ENCODE measurements at regions not wholly inside any gene's neighbourhood (a gene's known extent, or its start where the extent isn't known, plus 50 kb on each side); places are given as distances from the start of the nearest gene placed in this dataset.

DNA sequence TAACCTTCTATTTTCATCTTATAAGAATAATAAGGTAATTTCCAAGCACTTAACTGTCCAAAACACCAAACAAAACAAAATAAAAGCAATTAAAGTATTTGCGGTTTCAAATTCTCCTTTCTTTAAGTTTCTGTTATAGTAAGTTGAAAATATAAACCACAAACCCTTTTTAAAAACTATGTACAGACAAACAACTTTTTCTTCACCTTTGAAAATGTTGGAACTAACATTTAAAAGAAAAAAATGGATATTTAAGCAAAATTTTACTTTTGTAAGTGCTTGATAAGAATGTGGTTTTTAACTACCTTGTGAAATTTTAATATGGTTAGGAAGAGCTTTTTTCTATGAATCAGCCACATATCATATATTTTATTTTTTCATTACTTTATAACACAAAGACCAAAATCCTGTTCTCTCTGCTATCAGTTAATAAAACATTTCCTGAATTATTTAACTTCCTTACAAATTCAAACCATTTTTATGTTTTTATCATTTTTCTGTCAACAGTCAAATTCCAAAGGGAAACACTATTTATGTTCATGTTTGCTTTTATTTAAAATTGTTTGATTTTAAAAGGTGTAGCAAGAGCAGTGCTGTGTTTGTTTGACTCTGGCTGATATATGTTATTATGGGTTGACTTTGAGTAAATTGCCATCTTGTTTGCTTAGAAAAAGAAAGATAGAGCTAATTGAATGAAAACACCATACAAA lies 554.1 kb upstream of the KLHL1 start:
- no peak for DNase-seq (ENCODE audit: low read depth in 3 of 3)

- DNase-seq (ENCODE audit: low read depth in 3 of 3), result no peak
Observed at GRCh38 chr13:70644052-70644451, 535.8 kb upstream of the KLHL1 start.

DNA sequence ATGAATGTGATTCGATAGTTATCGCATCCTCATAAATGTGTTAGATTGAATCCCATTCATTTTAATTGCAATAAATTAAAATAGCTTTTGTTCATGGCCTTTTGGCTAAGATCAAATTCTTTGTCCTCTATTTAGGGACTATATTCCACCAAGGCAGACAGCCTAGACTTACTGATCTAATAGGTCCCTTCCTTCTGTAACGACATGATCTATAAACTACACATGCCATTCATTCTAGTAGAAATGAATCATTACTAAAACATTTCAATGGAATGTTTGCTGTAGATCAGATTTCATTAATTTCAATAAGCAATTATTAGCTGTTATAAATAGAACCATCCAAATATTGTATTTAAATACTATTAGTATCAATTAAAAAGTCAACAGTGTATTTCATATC lies 526.6 kb upstream of the KLHL1 start:
- no peak for DNase-seq (ENCODE audit: low read depth in 3 of 3)

GRCh38 chr13:70630247-70630646 lies 522.0 kb upstream of the KLHL1 start:
- no peak for DNase-seq (ENCODE audit: low read depth in 3 of 3)

GRCh38 chr13:70623239-70623638 lies 515.0 kb upstream of the KLHL1 start:
- DNase-seq (ENCODE audit: low read depth in 3 of 3), result no peak

DNA sequence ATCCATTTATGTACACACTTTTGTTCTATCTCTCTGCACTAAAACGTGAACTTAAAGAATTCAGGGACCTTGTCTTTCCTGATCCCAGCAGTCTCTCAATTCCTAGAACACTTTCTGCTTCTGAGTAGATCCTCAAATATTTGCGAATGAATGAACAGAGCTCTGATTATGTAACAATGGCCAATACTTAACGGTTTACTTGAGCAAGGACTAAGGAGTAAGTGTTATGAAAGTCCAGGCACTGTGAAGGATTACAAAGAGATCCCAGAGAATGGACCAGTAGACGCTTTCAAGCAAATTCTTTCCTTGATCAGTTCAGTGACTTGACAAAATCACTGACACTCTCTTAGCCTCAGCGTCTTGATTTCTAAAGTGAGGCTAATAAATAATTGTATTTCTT lies 514.5 kb upstream of the KLHL1 start:
- no peak for DNase-seq (ENCODE audit: low read depth in 3 of 3)

- no peak for DNase-seq (ENCODE audit: low read depth in 3 of 3)
Observed at GRCh38 chr13:70619936-70620335, 511.7 kb upstream of the KLHL1 start.

DNA sequence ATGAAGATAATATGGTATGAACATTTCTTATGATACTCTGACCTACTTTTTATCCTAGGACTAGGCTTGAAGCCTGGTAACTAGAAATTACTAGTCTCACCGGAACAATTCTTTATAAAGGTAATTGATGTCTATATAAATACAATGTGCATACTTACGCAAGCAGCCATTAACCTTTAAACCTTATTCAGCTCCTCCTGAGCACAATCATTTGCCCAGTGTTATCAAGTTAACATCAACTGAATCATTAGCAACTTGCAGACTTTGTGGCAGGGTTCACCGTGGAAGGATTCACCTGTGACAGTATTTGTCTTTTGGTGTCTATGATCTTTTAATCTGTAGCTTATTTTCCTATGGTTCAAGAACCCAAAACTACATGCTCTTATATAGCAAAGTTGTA lies 508.6 kb upstream of the KLHL1 start:
- no peak for DNase-seq (ENCODE audit: low read depth in 3 of 3)

DNA sequence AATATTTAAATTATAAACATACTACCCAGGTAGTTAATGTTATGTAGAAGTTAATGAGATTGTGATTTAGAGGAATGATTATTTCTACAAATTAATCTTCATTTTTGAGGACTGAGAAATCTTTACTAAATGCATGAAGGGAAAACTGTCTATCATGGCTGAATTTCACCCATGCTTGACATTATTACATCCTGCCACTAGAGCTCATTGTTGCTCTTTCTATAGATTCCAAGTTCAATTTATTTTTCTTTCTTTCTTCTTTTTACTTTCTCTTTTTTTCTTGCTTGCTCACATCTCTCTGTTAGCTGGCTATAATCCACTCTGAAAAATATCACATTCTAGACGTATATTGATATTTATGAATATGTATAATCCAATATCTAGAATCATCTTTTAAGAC lies 505.0 kb upstream of the KLHL1 start:
- DNase-seq (ENCODE audit: low read depth in 3 of 3), result no peak

GRCh38 chr13:70612881-70613280 lies 504.6 kb upstream of the KLHL1 start:
- no peak for DNase-seq (ENCODE audit: low read depth in 3 of 3)

GRCh38 chr13:70604448-70604847 lies 496.2 kb upstream of the KLHL1 start:
- no peak for DNase-seq (ENCODE audit: low read depth in 3 of 3)

- no peak for DNase-seq (ENCODE audit: low read depth in 3 of 3)
Observed at GRCh38 chr13:70593716-70594115, 485.5 kb upstream of the KLHL1 start.

GRCh38 chr13:70585109-70585508 lies 476.9 kb upstream of the KLHL1 start:
- DNase-seq (ENCODE audit: low read depth in 3 of 3), result no peak

GRCh38 chr13:70580825-70581224 lies 472.6 kb upstream of the KLHL1 start:
- DNase-seq (ENCODE audit: low read depth in 3 of 3), result no peak

DNA sequence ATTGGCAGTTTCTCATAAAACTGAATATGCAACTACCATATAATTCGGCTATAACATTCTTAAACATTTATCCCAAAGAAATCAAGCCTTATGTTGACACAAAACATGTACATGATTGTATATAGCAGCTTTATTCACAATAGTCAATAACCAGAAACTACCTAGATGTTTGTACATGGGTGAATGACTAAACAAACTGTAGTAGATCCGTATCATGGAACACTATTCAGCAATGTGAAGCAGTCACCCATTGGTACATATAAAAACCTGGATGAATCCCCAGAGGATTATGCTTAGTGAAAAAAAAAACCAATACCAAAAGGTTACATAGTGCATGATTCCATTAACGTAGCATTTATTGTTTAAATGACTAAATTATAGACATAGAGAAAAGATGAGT lies 471.7 kb upstream of the KLHL1 start:
- DNase-seq (ENCODE audit: low read depth in 3 of 3), result no peak

GRCh38 chr13:70571221-70571620 lies 463.0 kb upstream of the KLHL1 start:
- no peak for DNase-seq (ENCODE audit: low read depth in 3 of 3)

DNA sequence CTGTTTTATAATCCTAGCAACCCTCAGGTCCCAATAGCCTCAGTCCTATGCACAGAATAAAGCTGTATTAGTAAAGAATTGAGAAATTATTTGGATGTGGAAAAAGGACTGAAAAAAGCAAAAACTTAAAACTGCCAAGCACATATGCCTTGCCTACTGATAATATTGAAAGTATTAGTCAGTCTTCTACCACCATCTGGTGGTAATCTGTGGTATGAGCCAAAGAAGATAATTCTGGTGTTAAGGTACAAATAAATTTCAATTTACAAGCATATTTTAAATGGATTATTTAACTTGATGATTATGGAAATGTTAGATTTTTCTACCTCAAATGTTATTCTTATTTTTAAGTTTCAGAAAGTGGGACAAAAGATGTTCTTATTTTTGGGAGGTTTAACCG lies 460.3 kb upstream of the KLHL1 start:
- DNase-seq (ENCODE audit: low read depth in 3 of 3), result no peak

DNA sequence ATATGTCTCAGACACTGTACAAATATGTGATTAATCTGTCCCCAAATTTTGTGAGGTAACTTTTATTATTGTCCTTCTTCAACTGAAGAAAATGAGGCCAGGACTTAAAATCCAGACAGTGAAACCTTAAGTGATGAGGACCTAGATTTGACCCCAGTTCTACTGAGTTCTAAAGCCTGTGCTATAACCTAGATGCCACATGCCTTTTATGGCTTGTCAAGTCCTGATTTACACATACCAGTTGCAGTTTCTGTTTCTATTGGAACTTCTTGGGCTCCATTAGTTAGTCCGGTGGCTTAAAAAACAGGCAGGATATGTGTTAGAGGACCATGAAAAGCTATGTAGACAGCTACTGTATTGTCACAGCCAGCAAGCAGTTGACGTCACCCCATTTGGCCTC lies 436.5 kb upstream of the KLHL1 start:
- no peak for DNase-seq (ENCODE audit: low read depth in 3 of 3)

- DNase-seq (ENCODE audit: low read depth in 3 of 3), result no peak
Observed at GRCh38 chr13:70541451-70541850, 433.2 kb upstream of the KLHL1 start.

DNA sequence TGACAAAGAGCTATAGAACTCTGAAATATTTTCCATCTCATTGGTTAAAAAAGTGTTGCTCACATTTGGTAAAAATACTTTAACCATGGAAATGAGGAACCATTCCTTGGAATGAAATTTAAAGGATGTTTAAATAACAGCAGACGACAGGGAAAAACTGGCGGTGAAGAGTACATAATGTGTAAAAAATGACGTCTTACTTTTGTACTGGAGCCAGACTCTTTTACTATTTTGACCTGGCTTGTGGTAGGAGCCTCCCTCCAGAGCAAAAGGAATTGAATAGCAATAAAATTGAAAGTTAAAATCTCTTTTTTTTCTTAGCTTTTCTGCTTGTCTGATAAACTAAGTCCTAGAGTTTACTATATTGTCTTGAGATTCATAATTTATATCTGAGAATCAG lies 426.2 kb upstream of the KLHL1 start:
- no peak for DNase-seq (ENCODE audit: low read depth in 3 of 3)

DNA sequence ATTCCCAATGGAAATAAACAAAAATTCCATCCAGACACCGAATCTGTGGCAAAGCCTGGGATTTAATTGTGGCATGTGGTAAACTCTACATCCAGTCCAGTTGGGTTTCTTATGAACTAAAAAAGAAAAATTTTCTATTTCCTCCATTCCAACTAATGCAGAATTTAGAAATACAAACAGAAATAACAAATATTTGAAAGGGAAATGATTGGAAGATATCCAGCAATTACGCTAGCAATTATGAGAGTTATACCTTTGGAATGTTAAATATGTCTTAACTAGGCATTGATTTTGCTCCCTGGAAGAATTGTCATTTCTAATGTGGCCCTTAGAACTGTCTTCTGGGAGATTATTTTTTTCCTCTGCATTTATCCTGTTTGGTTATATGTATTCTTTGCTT lies 421.4 kb upstream of the KLHL1 start:
- DNase-seq (ENCODE audit: low read depth in 3 of 3), result no peak

- no peak for DNase-seq (ENCODE audit: low read depth in 3 of 3)
Observed at GRCh38 chr13:70527599-70527998, 419.3 kb upstream of the KLHL1 start.

DNA sequence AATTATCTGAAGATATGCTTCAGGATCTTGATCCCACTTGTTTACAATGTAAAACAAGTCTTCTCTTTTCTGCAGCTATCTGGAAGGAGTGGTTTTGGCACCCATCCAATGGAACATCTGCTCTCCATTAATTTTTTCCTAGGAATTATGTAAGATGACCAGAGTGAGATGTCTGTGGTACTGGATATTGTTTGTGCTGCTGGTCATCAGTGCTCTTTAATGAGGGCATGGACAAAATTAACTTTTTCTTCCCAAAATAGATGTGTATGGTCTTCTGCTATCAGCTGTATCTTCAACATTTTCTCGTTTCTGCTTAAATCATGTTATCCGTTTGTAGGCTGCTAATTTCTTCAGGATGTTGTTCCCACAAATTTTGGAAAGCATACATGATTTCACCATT lies 415.4 kb upstream of the KLHL1 start:
- DNase-seq (ENCODE audit: low read depth in 3 of 3), result no peak

- no peak for DNase-seq (ENCODE audit: low read depth in 3 of 3)
Observed at GRCh38 chr13:70520275-70521036, 412.2 kb upstream of the KLHL1 start.

All from stimulated activated CD4-positive, alpha-beta T cell treated with anti-CD3 and anti-CD28 coated beads, TNF-alpha, amount 100 ng/mL, for 48 hours (primary cell).